ENCODE measurements at regions not wholly inside any gene's neighbourhood (a gene's known extent, or its start where the extent isn't known, plus 50 kb on each side); places are given as distances from the start of the nearest gene placed in this dataset.

DNA sequence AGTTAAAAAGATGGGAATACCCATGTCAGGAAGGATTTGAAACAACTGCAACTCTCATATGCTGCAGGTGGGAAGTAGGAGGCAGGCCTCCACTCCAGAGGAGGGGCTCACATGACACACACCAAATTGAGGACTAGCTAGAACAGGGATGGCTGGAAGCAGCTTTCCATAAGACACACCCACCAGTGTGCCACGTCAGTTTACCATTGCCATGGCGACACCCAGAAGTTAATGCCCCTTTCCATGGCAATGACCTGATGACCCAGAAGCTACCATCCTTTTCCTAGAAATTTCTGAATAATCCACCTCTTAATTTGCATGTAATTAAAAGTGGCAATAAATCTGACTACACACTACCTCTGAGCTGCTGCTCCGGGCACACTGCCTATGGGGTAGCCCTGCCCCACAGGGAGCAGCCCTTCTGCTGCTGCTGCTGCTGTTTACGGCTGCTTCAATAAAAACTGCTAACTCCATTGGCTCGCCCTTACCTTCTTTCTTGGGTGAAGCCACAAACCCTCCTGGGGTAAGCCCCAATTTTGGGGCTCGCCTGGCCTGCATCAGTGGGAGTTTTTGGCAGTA, 89.4 kb downstream of the RRM2 start (continued):
- TF ChIP-seq, protein P1, sequence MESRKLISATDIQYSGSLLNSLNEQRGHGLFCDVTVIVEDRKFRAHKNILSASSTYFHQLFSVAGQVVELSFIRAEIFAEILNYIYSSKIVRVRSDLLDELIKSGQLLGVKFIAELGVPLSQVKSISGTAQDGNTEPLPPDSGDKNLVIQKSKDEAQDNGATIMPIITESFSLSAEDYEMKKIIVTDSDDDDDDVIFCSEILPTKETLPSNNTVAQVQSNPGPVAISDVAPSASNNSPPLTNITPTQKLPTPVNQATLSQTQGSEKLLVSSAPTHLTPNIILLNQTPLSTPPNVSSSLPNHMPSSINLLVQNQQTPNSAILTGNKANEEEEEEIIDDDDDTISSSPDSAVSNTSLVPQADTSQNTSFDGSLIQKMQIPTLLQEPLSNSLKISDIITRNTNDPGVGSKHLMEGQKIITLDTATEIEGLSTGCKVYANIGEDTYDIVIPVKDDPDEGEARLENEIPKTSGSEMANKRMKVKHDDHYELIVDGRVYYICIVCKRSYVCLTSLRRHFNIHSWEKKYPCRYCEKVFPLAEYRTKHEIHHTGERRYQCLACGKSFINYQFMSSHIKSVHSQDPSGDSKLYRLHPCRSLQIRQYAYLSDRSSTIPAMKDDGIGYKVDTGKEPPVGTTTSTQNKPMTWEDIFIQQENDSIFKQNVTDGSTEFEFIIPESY (IDR thresholded peaks at IDR 0.05; ENCODE audit: extremely low read depth, insufficient replicate concordance, low read length), result no peak
- TF ChIP-seq RAD21 (IDR thresholded peaks at IDR 0.05; ENCODE audit: low read depth), result no peak
- no peak for TF ChIP-seq CBX3 (IDR thresholded peaks at IDR 0.05; ENCODE audit: low read depth)
- no peak for TF ChIP-seq TCF7L2 (IDR thresholded peaks at IDR 0.05; ENCODE audit: borderline replicate concordance, extremely low read depth, insufficient read depth, insufficient read length)

DNA sequence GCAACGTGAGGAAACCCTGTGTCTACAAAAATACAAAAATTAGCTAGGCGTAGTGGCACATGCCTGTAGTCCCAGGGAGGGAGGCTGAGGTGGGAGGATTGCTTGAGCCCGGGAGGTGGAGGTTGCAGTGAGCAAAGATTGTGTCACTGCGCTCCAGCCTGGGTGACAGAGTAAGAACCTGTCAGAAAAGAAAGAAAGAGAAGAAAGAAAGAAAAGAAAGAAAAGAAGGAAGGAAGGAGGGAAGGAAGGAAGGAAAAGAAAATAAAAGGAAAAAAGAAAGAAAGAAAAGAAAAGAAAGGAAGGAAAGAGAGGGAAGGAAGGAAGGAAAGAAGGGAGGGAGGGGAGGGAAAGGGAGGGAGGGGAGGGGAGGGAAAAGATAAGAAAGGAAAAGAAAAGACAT, 89.9 kb upstream of the HPCAL1 start:
- Histone ChIP-seq H2AFZ (ENCODE audit: low read depth, low read length, poor library complexity, severe bottlenecking) (no peak overlapping the region), H3K27ac (ENCODE audit: low read depth, low read length) (no peak overlapping the region), H3K4me1 (ENCODE audit: control insufficient read depth in 1 of 2, insufficient read depth in 2 of 2, low read length in 2 of 2) (no peaks in the 10 kb centered on the region), H3K9ac (ENCODE audit: low read length) (no peak overlapping the region), H3K27me3 (ENCODE audit: insufficient read depth, low read length) (no peaks in the 10 kb centered on the region), H3K36me3 (ENCODE audit: control insufficient read depth in 1 of 2, insufficient read depth in 2 of 2, low read length in 2 of 2) (no peaks in the 10 kb centered on the region), H3K9me2 (ENCODE audit: insufficient read depth) (no peaks in the 10 kb centered on the region), H4K20me1 (ENCODE audit: insufficient read depth) (no peaks in the 10 kb centered on the region), H3K9me3 (ENCODE audit: control insufficient read depth in 1 of 2, insufficient read depth in 1 of 2, low read depth in 1 of 2, low read length in 2 of 2) (no peaks in the 10 kb centered on the region), H3K79me2 (ENCODE audit: insufficient read depth, low read length) (no peaks in the 10 kb centered on the region), H3K4me3 (replicated peaks in 1 of 2; ENCODE audit: low read depth in 1 of 2, low read length in 2 of 2) (no peak overlapping the region), H3K4me2 (ENCODE audit: low read length) (no peak overlapping the region)
- DNase-seq (ENCODE audit: low read depth, low spot score) (no peak), ATAC-seq (no peak)
- TF ChIP-seq SRF (IDR thresholded peaks at IDR 0.05; ENCODE audit: low read depth) (no peak), SIN3A (IDR thresholded peaks at IDR 0.05; ENCODE audit: low read depth) (no peak), EZH2 (IDR thresholded peaks at IDR 0.05) (no peak), POLR2A (IDR thresholded peaks at IDR 0.05; ENCODE audit: borderline replicate concordance, extremely low read depth, insufficient read depth, insufficient read length) (no peak), EGR1 (IDR thresholded peaks at IDR 0.05; ENCODE audit: low read depth) (no peak), CEBPB (IDR thresholded peaks at IDR 0.05; ENCODE audit: low read depth) (no peak)
- TF ChIP-seq, protein P2, sequence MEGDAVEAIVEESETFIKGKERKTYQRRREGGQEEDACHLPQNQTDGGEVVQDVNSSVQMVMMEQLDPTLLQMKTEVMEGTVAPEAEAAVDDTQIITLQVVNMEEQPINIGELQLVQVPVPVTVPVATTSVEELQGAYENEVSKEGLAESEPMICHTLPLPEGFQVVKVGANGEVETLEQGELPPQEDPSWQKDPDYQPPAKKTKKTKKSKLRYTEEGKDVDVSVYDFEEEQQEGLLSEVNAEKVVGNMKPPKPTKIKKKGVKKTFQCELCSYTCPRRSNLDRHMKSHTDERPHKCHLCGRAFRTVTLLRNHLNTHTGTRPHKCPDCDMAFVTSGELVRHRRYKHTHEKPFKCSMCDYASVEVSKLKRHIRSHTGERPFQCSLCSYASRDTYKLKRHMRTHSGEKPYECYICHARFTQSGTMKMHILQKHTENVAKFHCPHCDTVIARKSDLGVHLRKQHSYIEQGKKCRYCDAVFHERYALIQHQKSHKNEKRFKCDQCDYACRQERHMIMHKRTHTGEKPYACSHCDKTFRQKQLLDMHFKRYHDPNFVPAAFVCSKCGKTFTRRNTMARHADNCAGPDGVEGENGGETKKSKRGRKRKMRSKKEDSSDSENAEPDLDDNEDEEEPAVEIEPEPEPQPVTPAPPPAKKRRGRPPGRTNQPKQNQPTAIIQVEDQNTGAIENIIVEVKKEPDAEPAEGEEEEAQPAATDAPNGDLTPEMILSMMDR (IDR thresholded peaks at IDR 0.05 in 2 of 3, conservative IDR thresholded peaks at IDR 0.05 in 1 of 3; ENCODE audit: borderline replicate concordance in 1 of 3, insufficient read depth in 1 of 3, low read depth in 2 of 3, low read length in 2 of 3), result no peak
- intact Hi-C loops (cut with micrococcal nuclease), result no loop called here
- POLR2A ChIA-PET, result no interaction called here
- RAD21 ChIA-PET (ENCODE audit: low non-redundant PET in 1 of 2, low total read pairs in 2 of 2, uncharacterized antibody in 2 of 2, unreplicated experiment in 2 of 2), result no interaction called here
- no TSS peak for BruUV-seq (replicated peaks)
- CTCF ChIA-PET, result no interaction called here
